ENCODE measurements at regions not wholly inside any gene's neighbourhood (a gene's known extent, or its start where the extent isn't known, plus 50 kb on each side); places are given as distances from the start of the nearest gene placed in this dataset.

DNA sequence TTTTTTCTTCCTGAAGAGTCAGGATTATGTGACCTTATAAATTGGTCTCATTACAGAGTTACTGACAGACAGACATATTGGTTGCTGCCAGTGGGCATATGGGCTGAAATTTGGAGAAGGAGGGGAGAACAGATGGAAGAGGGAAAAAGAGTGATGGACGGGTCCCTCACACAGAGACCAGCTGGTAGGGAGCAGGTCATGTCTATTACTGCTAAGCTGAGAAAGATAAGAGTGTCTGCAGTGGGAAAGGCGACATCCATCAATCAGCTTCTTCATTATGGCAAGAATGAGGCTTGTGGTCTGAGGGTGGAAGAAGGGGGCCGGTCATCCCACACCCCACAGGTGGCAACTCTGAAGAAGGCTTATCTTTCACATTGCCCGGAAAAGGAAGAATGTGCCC lies 353.8 kb upstream of the RSPO3 start:
- no peak for DNase-seq (ENCODE audit: extremely low read depth, low read depth)
- TF ChIP-seq, protein P1, sequence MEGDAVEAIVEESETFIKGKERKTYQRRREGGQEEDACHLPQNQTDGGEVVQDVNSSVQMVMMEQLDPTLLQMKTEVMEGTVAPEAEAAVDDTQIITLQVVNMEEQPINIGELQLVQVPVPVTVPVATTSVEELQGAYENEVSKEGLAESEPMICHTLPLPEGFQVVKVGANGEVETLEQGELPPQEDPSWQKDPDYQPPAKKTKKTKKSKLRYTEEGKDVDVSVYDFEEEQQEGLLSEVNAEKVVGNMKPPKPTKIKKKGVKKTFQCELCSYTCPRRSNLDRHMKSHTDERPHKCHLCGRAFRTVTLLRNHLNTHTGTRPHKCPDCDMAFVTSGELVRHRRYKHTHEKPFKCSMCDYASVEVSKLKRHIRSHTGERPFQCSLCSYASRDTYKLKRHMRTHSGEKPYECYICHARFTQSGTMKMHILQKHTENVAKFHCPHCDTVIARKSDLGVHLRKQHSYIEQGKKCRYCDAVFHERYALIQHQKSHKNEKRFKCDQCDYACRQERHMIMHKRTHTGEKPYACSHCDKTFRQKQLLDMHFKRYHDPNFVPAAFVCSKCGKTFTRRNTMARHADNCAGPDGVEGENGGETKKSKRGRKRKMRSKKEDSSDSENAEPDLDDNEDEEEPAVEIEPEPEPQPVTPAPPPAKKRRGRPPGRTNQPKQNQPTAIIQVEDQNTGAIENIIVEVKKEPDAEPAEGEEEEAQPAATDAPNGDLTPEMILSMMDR (IDR thresholded peaks at IDR 0.05; ENCODE audit: low read depth, low read length, missing control alignments) = no peak

GRCh38 chr6:126766820-126767219 lies 351.7 kb upstream of the RSPO3 start:
- no peak for DNase-seq (ENCODE audit: extremely low read depth, low read depth)
- H3K4me3 ChIP-seq (replicated peaks; ENCODE audit: low read depth, low read length) = no peak overlapping the region
- TF ChIP-seq, protein P1 (IDR thresholded peaks at IDR 0.05; ENCODE audit: low read depth, low read length, missing control alignments) = no peak

More for the DNA sequence above, 353.8 kb upstream of the RSPO3 start:
- no peak overlapping the region for H3K4me3 ChIP-seq (replicated peaks; ENCODE audit: low read depth, low read length)

GRCh38 chr6:126767711-126768110 lies 350.8 kb upstream of the RSPO3 start:
- no peak overlapping the region for H3K4me3 ChIP-seq (replicated peaks; ENCODE audit: low read depth, low read length)
- TF ChIP-seq, protein P1 (IDR thresholded peaks at IDR 0.05; ENCODE audit: low read depth, low read length, missing control alignments) = no peak
- no peak for DNase-seq (ENCODE audit: extremely low read depth, low read depth)

- TF ChIP-seq, protein P1 (IDR thresholded peaks at IDR 0.05; ENCODE audit: low read depth, low read length, missing control alignments) = no peak
- no peak overlapping the region for H3K4me3 ChIP-seq (replicated peaks; ENCODE audit: low read depth, low read length)
- DNase-seq (ENCODE audit: extremely low read depth, low read depth) = no peak
These were observed 348.3 kb upstream of the RSPO3 start for GRCh38 chr6:126770176-126770575.

GRCh38 chr6:126773112-126773805 lies 345.2 kb upstream of the RSPO3 start:
- no peak overlapping the region for H3K4me3 ChIP-seq (replicated peaks; ENCODE audit: low read depth, low read length)
- DNase-seq (ENCODE audit: extremely low read depth, low read depth) = no peak
- TF ChIP-seq, protein P1 (IDR thresholded peaks at IDR 0.05; ENCODE audit: low read depth, low read length, missing control alignments) = no peak

GRCh38 chr6:126779331-126779730 lies 339.1 kb upstream of the RSPO3 start:
- no peak for DNase-seq (ENCODE audit: extremely low read depth, low read depth)
- TF ChIP-seq, protein P1 (IDR thresholded peaks at IDR 0.05; ENCODE audit: low read depth, low read length, missing control alignments) = no peak

DNA sequence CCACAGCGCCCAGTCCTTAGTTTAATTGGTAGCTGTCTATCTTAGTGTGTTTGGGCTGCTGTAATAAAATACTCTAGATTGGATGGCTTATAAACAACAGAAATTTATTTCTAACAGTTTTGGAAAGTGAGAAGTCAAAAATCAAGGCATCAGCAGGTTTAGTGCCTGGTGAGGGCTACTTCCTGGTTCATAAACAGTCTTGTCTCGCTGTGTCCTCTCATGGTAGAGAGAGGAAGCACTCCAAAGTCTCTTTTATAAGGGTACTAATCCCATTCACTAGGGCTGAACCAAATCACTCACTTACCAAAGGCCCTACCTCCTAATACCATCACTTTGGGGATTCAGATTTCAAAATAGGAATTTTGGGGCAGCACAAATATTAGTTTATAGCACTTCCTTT lies 336.9 kb upstream of the RSPO3 start:
- no peak for DNase-seq (ENCODE audit: extremely low read depth, low read depth)
- TF ChIP-seq, protein P1 (IDR thresholded peaks at IDR 0.05; ENCODE audit: low read depth, low read length, missing control alignments) = no peak
- no peak overlapping the region for H3K4me3 ChIP-seq (replicated peaks; ENCODE audit: low read depth, low read length)

More at GRCh38 chr6:126779331-126779730, 339.1 kb upstream of the RSPO3 start:
- H3K4me3 ChIP-seq (replicated peaks; ENCODE audit: low read depth, low read length) = no peak overlapping the region
